22Rv1 (cell line): ENCODE measurements at regions not wholly inside any gene's neighbourhood (a gene's known extent, or its start where the extent isn't known, plus 50 kb on each side); places are given as distances from the start of the nearest gene placed in this dataset.

Experiments
- H3K27ac ChIP-seq: fragments of 450-650 bp; 2 replicates; pipeline ENCODE4 v1.5.1; 2017
- CTCF ChIP-seq: fragments of 450-650 bp; IDR thresholded peaks from 2 replicates; pipeline ENCODE4 v1.5.1; 2017; ENCODE audit warnings: mild to moderate bottlenecking
- ZFX ChIP-seq: fragments of 450-650 bp; IDR thresholded peaks from 2 replicates; pipeline ENCODE4 v1.6.1; 2017; ENCODE audit warnings: antibody characterized with exemption, borderline replicate concordance

GRCh38 chr9:135242049-135242396, 154.6 kb downstream of the OLFM1 start:
- no peak overlapping the region for H3K27ac ChIP-seq
- no peak for TF ChIP-seq CTCF
- no peak for TF ChIP-seq ZFX

GRCh38 chr9:135242406-135242805, 154.9 kb downstream of the OLFM1 start:
- no peak overlapping the region for H3K27ac ChIP-seq
- no peak for TF ChIP-seq CTCF
- no peak for TF ChIP-seq ZFX

GRCh38 chr9:135243201-135244190, 156.0 kb downstream of the OLFM1 start:
- no peak overlapping the region for H3K27ac ChIP-seq

GRCh38 chr9:135244271-135245221, 157.1 kb downstream of the OLFM1 start:
- TF ChIP-seq CTCF (no peak), ZFX (no peak)
- H3K27ac ChIP-seq = no peak overlapping the region

More at GRCh38 chr9:135243201-135244190, 156.0 kb downstream of the OLFM1 start:
- no peak for TF ChIP-seq ZFX
- no peak for TF ChIP-seq CTCF

GRCh38 chr9:135245482-135246247, 158.2 kb downstream of the OLFM1 start:
- no peak overlapping the region for H3K27ac ChIP-seq
- no peak for TF ChIP-seq CTCF
- TF ChIP-seq ZFX = no peak

GRCh38 chr9:135246248-135247205, 159.1 kb downstream of the OLFM1 start:
- no peak overlapping the region for H3K27ac ChIP-seq
- no peak for TF ChIP-seq CTCF
- no peak for TF ChIP-seq ZFX
